GM21526 (cell line): ENCODE measurements at regions not wholly inside any gene's neighbourhood (a gene's known extent, or its start where the extent isn't known, plus 50 kb on each side); places are given as distances from the start of the nearest gene placed in this dataset.
"Not testable (repeated sequence)": the region's sequence is repeated elsewhere in the genome, so short reads cannot be mapped to it uniquely, and the experiment has no call there.

ENCODE experiments used
- ATAC-seq: cut with Tn5 transposase; IDR thresholded peaks from one replicate; pipeline ENCODE4 v1.9.1; 2021; ENCODE audit warnings: moderate library complexity; ENCODE audit not compliant: unreplicated experiment, low FRiP score

GRCh38 chr2:167803449-167803988 lies 443.9 kb downstream of the STK39 start:
- no peak for ATAC-seq

DNA sequence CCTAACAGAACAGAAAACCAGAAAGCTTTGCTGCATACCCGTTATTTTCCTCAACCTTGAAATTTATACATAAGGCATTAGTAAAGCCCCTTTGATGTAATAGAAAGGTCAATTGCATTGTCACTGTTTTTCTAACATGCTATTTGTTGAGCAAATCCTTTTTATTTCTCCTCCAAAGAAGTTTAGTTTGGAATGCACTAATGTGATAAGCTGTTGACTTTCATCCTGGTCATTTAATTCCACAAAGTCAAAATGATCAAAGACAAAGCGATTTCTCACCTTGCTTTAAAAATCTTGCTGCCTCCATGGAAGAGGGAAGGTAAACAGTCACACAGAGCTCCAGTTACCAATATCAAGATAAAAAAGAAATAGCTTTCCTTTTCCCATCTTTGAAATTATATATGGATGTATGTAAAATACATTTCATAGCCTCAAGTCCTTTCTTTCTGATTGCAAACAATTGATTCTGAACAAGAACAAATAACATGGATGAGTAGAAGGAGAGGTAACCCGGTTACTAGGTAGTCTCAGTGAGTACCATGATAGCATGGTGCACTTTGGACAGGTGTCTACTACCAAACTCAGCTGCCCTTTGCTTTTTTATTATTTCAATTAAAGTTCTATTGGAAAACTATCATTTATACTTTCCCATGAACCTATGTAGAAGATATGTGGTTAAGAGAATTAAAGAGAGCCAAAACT lies 452.7 kb downstream of the STK39 start:
- no peak for ATAC-seq

- no peak for ATAC-seq
Observed at GRCh38 chr2:167793725-167794124, 453.7 kb downstream of the STK39 start.

- no peak for ATAC-seq
Observed at GRCh38 chr2:167792126-167792525, 455.3 kb downstream of the STK39 start.

- no peak for ATAC-seq
Observed at GRCh38 chr2:167790781-167791450, 456.5 kb downstream of the STK39 start.

- ATAC-seq, result no peak
Observed at GRCh38 chr2:167790189-167790588, 457.2 kb downstream of the STK39 start.

DNA sequence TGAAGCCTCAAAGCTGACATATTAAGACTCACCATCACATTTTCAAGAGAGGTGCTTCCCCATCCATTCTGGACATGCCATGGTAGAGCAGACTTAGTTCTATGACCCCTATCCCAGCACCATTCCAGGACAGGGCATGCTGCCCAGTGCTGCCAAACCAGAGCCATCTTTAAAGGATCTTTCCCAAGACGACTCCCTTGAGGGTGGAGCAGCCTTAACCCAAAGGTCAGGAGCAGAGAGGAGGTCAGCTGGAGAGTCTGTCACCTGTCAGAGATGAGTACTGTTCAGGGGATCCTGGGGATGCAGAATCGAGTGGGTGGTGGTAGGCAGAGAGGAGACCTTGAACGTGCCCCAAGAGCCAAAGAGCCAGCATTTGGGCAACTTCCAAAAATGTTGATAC lies 459.8 kb downstream of the STK39 start:
- ATAC-seq, result no peak

GRCh38 chr2:167787021-167787420 lies 460.4 kb downstream of the STK39 start:
- ATAC-seq, result no peak

GRCh38 chr2:167785606-167786216 lies 461.7 kb downstream of the STK39 start:
- ATAC-seq, result no peak

GRCh38 chr2:167784084-167784425 lies 463.3 kb downstream of the STK39 start:
- no peak for ATAC-seq

DNA sequence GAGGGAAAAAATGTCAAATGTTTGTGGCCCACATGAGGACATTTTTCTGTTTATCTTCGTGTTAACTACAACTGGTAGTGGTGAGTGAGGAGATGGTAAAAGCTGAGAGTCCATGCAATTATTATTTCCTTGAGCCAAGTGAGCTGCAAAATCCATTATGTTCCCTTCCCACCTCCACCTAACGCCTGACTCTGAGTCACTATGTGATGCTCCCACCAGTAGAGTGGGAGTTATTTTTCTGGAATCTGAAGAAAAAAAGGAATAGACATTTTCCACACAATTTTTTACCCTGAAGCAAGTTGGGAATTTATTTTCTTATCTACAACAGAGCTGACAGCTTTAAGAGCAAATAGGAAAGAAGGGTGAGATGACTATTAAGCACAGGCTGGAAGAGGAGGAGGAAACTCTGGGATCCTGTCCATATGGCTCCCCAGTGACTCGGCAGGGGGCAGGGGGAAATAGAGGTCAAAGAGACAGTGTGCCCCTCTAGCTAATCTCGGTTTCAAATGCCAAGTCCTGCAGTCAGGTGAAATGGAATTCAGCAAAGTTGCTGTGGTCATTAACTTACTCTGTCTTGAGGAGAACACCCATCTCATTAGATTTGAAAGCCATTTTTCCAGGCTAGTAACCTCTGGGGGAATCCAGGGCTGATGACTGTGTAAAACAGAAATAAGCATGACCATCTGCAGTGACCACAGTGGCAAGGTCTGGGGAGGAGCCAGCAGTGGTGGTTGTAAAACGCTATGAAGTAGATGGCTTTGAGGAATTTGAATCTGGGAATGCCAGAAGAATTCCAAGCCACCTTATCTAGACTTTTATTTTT lies 463.9 kb downstream of the STK39 start:
- no peak for ATAC-seq

- ATAC-seq, result not testable (repeated sequence)
Observed at GRCh38 chr2:167781629-167782028, 465.8 kb downstream of the STK39 start.

DNA sequence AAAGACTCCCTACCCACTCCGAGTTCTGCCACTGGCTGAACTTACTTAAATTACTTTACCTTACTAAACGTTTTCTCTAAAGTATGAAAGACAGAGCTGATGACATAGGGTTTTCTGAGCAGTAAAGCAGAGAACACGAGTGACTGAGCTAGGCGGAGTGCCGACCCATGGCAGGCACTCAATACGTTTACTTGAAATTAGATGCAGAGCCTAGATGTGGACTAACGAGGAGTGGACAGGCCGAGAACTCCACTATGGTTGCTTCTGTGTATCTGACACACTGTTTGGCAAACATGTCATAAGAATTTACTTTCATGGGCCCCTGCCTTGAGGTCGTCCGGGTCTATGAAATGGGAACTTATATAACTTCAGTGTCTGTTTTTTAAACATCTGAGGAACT lies 471.0 kb downstream of the STK39 start:
- no peak for ATAC-seq

DNA sequence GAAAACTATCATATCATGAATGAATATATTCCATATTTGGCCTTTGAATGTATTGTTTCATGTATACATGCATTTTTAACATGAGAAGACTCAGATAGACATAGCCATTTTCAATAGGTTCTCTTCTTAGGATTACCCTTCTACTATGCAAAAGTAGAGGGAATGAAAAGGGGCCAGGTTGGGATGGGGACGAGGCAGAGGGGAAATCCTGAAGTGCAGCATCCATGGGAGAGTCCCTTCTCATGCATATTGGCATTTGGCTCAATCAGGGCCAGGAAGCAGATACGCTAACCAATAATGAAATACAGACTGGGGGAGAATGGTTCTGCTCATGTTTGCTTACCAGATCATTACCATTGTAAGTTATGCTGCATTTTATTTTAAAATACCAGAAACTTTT lies 475.8 kb downstream of the STK39 start:
- no peak for ATAC-seq

DNA sequence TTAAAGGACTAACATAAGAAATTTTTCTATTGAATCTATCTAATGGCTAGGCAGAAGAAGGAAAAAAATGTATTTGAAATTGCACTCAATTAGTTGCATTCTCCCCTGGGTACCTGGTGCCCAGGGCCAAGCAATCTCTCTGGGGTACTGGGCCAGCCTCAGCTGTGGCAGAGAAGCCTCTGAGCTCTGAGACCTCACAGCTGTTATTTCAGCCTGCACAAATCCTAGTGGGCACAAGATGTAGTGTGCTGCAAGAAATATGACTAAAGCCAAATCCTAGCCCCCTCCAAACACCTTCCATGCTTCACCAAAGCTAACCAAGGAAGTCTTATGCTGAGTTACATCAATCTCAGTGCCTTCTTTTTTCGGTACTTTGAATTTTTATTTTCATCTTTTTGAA lies 478.4 kb downstream of the STK39 start:
- ATAC-seq, result no peak

DNA sequence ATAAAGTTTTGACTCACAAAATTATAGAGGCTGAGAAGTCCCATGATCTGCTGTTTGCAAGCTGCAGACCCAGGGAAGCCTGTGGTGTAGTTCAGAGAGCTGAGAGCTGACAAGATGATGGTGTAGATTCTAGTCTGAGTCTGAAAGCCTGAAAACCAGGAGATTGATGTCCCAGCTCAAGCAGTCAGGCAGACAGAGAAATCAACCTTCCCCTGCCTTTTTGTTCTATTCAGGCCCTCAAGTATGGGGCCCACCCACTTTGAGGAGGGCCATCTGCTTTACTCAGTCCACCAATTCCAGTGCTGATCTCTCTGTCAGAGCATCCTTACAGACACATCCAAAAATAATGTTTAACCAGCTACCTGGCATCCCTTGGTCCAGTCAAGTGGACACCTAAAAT lies 479.6 kb downstream of the STK39 start:
- no peak for ATAC-seq

DNA sequence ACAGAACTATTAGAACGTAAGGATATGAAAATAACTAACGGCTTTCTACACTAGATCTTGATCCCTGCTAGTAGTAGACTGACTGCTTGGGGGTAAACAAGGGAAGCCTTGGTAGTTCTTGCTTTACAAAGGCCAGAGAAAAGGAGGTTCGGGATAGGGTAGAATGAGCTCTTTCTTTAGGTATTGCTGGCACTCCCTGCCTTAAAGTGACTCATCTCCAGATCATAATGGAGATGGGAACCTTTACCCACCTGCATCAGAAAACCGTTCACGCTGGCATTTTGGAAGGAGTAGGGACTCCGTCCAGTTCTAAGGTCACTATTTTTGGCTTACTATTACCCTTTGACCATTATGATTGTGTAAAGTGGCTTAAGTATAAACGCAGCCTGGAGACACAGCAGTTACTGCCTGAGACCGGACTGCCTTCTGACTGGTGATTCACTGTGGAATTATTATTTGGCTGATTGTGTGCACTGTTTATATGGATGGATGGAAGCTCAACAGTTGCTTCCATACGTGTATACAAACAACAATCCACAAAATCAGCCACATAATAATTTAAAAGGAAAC lies 482.5 kb downstream of the STK39 start:
- ATAC-seq, result no peak

- ATAC-seq, result no peak
Observed at GRCh38 chr2:167761465-167762136, 485.8 kb downstream of the STK39 start.

GRCh38 chr2:167759531-167759930 lies 487.9 kb downstream of the STK39 start:
- no peak for ATAC-seq

DNA sequence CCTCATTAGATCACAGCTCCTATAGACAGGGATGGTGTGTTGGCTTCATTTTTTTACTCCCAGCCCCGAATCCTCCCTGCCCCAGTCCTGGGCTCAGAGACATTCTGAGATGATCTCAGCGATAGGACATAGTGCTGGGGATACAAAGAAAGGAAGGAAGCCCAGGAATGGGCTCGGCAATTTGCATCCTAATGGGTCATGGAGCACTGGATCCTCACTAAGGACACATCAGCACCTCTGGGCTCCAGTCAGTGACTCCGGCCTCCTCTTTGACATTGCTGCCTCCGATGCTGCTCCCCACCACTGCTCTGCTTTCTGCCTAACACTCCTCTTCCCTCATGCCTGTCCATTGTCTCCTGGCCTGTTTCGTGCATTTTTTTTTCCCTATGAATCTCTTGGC lies 489.1 kb downstream of the STK39 start:
- no peak for ATAC-seq
